Left cardiac atrium (tissue), 4 donors: ENCODE measurements at regions not wholly inside any gene's neighbourhood (a gene's known extent, or its start where the extent isn't known, plus 50 kb on each side); places are given as distances from the start of the nearest gene placed in this dataset.
A peak's percentile ranks its signal among the peaks of the same experiment; 100 is the strongest.

ENCODE experiments used
- ATAC-seq, 2 donors: fragments of 200-7000 bp; cut with Tn5 transposase; one replicate each; pipeline ENCODE4 v1.9.1; 2020; ENCODE audit warnings: mild to moderate bottlenecking in 2 of 2, moderate library complexity in 2 of 2
- DNase-seq: peaks from one replicate; pipeline ENCODE4 v3.0.0-alpha.2; 2020
- intact Hi-C, 2 donors: fragments of 100-400 bp; cut with DNase I; formaldehyde crosslinking; loops; one replicate each; pipeline versions ENCODE4 v1.14.1 to v1.15.1; 2022 to 2023
- donor health status: DM: no; HTN: yes; CAD: no.
- donor health status: DM: no; HTN: yes; CAD: no; lungs with severe emphysema.
- donor health status: DM: yes; HTN: yes; CAD: no.
- donor health status: Dilated cardiomyopathy.

DNA sequence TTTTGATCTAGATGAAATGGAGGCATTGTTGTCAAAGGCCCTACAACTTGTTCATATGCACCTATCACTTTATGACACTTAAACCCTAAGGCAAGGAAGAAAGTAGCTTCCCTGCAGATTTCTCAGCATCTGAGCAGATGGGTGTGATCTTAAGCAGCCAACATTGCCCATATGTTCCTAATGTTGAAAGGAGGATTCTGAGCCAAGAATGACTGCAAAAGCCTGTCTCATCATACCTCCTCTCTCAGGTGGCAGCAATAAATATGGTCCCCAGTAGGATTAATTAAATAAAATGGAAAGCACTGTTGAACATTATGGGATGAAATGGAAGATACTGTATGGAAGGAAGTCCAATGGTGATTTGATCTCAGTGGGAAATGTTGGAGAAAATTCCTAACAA lies 538.1 kb upstream of the MAN1A1 start:
- no peak for DNase-seq
- intact Hi-C loops: no loop called here

DNA sequence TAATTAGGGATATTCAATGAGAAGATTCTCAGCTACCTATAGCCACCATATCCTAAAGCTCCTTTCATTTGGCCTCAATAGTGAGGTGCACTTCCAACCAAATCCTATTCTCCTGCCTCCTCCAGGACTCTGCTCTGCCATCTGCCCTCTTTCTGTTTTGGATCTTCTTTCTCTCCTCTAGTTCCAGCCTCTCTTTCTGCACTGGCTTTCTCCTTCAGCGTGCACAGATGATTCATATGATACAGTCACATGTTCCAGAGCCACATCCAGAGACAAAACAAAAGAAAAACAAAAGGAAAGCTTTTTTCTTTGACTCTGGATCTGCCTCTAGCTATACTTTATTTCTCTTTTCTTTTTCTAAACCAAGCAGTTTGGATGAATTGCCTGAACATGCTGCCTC lies 531.9 kb upstream of the MAN1A1 start:
- no peak for DNase-seq
- no peak for ATAC-seq
- intact Hi-C loops: no loop called here

More for the DNA sequence above, 538.1 kb upstream of the MAN1A1 start:
- no peak for ATAC-seq

GRCh38 chr6:119880840-119881239 lies 531.3 kb upstream of the MAN1A1 start:
- intact Hi-C loops: no loop called here
- no peak for DNase-seq

GRCh38 chr6:119879731-119880130 lies 530.2 kb upstream of the MAN1A1 start:
- ATAC-seq (no peak), DNase-seq (no peak)
- intact Hi-C loops: no loop called here

More at GRCh38 chr6:119880840-119881239, 531.3 kb upstream of the MAN1A1 start:
- ATAC-seq: no peak

GRCh38 chr6:119874381-119874780 lies 524.8 kb upstream of the MAN1A1 start:
- ATAC-seq (no peak), DNase-seq (no peak)
- intact Hi-C loops: no loop called here

- intact Hi-C loops: no loop called here
- DNase-seq (no peak), ATAC-seq (no peak)
Measured at GRCh38 chr6:119873107-119873506, 523.5 kb upstream of the MAN1A1 start.

DNA sequence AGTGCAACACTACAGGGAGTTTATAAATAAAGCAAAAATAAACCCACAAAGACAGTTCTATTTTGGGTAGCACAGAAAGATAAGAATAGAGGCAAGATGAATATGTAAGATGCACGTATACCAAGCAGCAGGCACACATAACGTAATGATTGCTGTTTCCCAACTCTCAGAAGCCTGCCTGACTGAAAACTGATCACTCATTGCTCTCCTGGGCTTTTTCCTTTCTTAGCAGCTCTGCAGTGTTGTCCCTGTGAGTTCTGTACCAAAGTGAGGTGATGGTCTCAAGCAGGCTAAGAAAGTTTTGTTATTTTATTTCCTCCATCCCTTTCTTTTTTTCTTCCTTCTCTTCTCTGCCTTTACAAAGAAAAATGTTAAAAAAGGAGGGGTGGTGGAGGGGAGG lies 522.0 kb upstream of the MAN1A1 start:
- DNase-seq (no peak), ATAC-seq (no peak)
- intact Hi-C loops: no loop called here

DNA sequence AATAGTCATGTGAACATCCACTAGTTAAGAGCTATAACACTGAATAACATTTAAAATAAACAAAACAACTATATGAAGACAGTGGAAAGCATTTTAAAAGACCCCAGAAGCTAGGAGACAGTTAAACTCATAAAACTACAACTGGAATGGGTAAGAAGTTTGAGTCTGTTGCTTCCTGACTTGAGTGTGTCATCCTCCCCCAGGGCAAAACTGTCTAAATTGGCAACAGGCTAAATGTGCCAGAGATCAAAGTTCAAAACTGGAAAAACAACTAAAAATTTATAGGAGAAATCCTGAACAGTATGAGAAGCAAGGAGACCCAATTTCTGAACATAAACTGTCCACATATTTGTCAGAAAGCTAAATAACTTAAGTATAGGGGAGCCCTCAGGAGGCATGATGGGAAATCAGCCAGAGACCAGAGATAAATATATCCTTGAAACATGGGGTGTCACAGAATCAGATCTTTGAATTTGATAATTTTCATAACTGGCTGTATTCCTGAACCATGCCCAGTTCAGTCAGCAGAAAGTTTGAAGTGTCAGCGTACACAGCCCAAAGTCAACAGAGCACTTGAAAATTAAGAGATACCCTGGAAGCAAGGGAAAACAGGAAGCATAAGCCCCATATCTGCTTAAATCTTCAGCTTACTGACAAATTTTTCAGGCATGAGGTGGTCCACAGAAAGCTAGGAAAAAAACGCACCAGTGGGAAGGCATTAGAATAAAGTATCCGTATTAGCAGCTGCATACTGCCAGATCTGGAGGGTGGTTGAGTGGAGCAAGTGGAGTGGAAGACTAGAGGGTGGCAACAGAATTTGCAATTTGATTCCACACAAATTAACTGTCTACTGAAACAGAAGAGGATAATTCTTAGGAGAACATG lies 516.1 kb upstream of the MAN1A1 start:
- intact Hi-C loops: no loop called here
- ATAC-seq: no peak
- no peak for DNase-seq

GRCh38 chr6:119862719-119863118 lies 513.2 kb upstream of the MAN1A1 start:
- ATAC-seq (no peak), DNase-seq (no peak)
- intact Hi-C loops: no loop called here

DNA sequence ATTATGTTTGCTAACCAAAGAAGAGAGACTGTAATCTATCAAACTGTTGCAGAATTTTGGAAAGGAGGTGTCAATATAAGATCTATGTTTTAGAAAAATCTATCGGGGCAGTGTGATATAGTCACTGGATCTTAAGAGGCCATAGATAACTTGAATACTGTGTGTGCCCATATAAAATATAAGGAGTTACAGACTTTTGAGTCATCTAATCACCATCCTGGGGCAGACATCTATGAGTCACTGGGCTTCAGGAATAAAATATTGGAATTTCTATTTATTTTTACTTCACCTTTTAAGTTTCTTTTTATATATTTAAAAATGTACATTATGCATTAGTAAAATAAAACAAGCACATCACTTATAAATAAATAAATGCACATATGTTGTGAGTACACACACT lies 509.3 kb upstream of the MAN1A1 start:
- no peak for ATAC-seq
- DNase-seq: no peak
- intact Hi-C loops: no loop called here

GRCh38 chr6:119856136-119856535 lies 506.6 kb upstream of the MAN1A1 start:
- no peak for ATAC-seq
- no peak for DNase-seq
- intact Hi-C loops: no loop called here

- DNase-seq: no peak
- ATAC-seq: no peak
- intact Hi-C loops: no loop called here
Measured at GRCh38 chr6:119848696-119849095, 499.1 kb upstream of the MAN1A1 start.

DNA sequence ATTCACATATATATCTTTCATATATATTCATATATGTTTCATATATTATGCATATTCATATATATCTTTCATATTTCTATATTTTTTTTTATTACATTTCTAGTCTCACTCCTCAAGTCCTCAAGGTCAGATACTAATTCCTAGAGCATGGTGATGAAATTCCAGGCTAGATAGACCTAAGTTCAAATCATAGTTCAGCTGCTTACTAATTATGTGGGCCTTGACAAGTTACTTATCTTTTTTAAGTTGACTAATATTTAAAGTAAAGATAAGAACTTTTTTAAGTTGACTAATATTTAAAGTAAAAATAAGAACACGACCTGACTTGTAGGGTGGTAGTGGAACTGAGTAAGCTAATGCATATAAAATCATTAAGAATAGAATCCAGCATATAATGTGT lies 495.6 kb upstream of the MAN1A1 start:
- no peak for DNase-seq
- intact Hi-C loops: no loop called here

GRCh38 chr6:119844387-119844786 lies 494.8 kb upstream of the MAN1A1 start:
- ATAC-seq: no peak
- intact Hi-C loops: no loop called here
- DNase-seq: no peak

More for the DNA sequence above, 495.6 kb upstream of the MAN1A1 start:
- ATAC-seq: no peak

DNA sequence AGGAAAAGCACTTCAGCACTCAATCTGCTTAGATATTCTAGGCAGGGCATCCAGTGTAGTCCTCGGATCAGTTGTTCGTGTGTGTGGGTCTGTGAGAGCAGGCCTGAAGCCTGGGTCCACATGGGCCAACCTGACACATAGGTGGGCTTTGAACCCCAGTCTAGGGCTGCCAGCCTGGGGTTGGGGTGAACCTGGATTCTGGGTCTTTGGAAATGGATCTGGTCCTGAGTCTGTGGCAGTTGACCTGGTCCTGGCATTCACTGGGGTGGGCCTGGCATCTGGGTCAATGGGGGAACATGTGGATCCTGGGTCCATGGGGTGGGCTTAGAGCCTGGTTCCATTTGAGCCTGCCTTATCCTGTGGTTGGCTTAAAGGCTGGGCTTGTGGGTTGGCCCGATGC lies 492.6 kb upstream of the MAN1A1 start:
- intact Hi-C loops: no loop called here
- no peak for ATAC-seq
- no peak for DNase-seq

GRCh38 chr6:119838043-119838442 lies 488.5 kb upstream of the MAN1A1 start:
- intact Hi-C loops: no loop called here
- ATAC-seq (no peak), DNase-seq (no peak)

- DNase-seq (no peak), ATAC-seq (no peak)
Measured at GRCh38 chr6:119834418-119834817, 484.9 kb upstream of the MAN1A1 start.

GRCh38 chr6:119832411-119832810 lies 482.9 kb upstream of the MAN1A1 start:
- ATAC-seq (no peak), DNase-seq (no peak)
- intact Hi-C loops: no loop called here

More at GRCh38 chr6:119834418-119834817, 484.9 kb upstream of the MAN1A1 start:
- intact Hi-C loops: no loop called here

- ATAC-seq (peak in 1 of 2 donors; percentile 15), DNase-seq (no peak)
- intact Hi-C loops: no loop called here
Measured at GRCh38 chr6:119830494-119831295, 481.1 kb upstream of the MAN1A1 start.

- ATAC-seq: no peak
- intact Hi-C loops: no loop called here
- no peak for DNase-seq
Measured at GRCh38 chr6:119830069-119830468, 480.5 kb upstream of the MAN1A1 start.
